GM12878 (cell line): ENCODE measurements at regions not wholly inside any gene's neighbourhood (a gene's known extent, or its start where the extent isn't known, plus 50 kb on each side); places are given as distances from the start of the nearest gene placed in this dataset.

Experiments used
- EED ChIP-seq: sonication (generic); IDR thresholded peaks from 2 replicates; pipeline ENCODE4 v1.6.1; 2016; ENCODE audit warnings: antibody characterized with exemption, low read depth
- GATAD2B ChIP-seq: fragments of 450-650 bp; conservative IDR thresholded peaks from 2 replicates; pipeline ENCODE4 v1.6.1; 2017; ENCODE audit warnings: low read depth, mild to moderate bottlenecking, moderate library complexity
- SP1 ChIP-seq: IDR thresholded peaks from one replicate; pipeline ENCODE4 v1.6.1; 2011; ENCODE audit warnings: low read depth, low read length
- SRF ChIP-seq, 2 experiments: IDR thresholded peaks; 2 replicates each; pipeline ENCODE4 v1.6.1; 2011; ENCODE audit warnings: low read depth in 2 of 2, low read length in 2 of 2, mild to moderate bottlenecking in 1 of 2, moderate library complexity in 1 of 2
- TF ChIP-seq, protein P1 (sequence below), 3 experiments: IDR thresholded peaks in 2 of 3; conservative IDR thresholded peaks in 1 of 3; 2 replicates each; pipeline ENCODE4 v1.5.1; 2011; ENCODE audit warnings: low read depth in 3 of 3, low read length in 3 of 3, mild to moderate bottlenecking in 3 of 3, control low read depth in 2 of 3, moderate library complexity in 2 of 3, inconsistent platforms in 1 of 3, mixed read lengths in 1 of 3; ENCODE audit not compliant: control insufficient read depth in 2 of 3, insufficient read depth in 1 of 3; ENCODE audit errors: extremely low read depth in 1 of 3

DNA sequence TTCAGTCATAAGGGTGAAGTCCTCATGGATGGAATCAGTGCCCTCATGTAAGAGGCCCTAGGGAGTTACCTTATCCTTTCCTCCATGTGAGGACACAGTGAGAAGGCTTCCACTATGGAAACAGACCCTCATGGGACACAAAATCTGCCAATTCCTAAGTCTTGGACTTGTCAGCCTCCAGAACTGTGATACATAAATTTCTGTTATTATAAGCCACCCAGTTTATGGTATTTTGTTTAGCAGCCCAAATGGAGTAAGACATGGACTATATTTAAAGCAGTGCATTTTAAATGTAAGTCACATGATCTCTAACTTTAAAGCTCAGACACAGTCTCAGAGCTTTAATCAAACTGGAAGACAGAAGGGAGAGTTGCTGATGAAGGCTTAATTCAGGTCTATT, 619.8 kb upstream of the CHORDC1 start:
- TF ChIP-seq EED = no peak
- TF ChIP-seq SRF (IDR thresholded peaks at IDR 0.05; ENCODE audit: low read depth in 2 of 2, low read length in 2 of 2) = no peak
- no peak for TF ChIP-seq SP1
- TF ChIP-seq, protein P1, sequence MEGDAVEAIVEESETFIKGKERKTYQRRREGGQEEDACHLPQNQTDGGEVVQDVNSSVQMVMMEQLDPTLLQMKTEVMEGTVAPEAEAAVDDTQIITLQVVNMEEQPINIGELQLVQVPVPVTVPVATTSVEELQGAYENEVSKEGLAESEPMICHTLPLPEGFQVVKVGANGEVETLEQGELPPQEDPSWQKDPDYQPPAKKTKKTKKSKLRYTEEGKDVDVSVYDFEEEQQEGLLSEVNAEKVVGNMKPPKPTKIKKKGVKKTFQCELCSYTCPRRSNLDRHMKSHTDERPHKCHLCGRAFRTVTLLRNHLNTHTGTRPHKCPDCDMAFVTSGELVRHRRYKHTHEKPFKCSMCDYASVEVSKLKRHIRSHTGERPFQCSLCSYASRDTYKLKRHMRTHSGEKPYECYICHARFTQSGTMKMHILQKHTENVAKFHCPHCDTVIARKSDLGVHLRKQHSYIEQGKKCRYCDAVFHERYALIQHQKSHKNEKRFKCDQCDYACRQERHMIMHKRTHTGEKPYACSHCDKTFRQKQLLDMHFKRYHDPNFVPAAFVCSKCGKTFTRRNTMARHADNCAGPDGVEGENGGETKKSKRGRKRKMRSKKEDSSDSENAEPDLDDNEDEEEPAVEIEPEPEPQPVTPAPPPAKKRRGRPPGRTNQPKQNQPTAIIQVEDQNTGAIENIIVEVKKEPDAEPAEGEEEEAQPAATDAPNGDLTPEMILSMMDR (IDR thresholded peaks at IDR 0.05 in 2 of 3, conservative IDR thresholded peaks at IDR 0.05 in 1 of 3; ENCODE audit: control insufficient read depth in 2 of 3, extremely low read depth in 1 of 3, insufficient read depth in 1 of 3, low read depth in 3 of 3, low read length in 3 of 3) = no peak
- TF ChIP-seq GATAD2B = no peak
